Mesenteric fat pad (tissue), 1 donor: ENCODE measurements at regions not wholly inside any gene's neighbourhood (a gene's known extent, or its start where the extent isn't known, plus 50 kb on each side); places are given as distances from the start of the nearest gene placed in this dataset.

Source experiments
- DNase-seq: peaks from one replicate; pipeline ENCODE4 v3.0.0-alpha.2; 2020; ENCODE audit warnings: low spot score
- donor health status: DM: yes; HTN: yes; CAD: no.

GRCh38 chr22:48577014-48577690 is 1250.5 kb downstream of the BRD1 start:
- no peak for DNase-seq

GRCh38 chr22:48576333-48577013 is 1251.2 kb downstream of the BRD1 start:
- DNase-seq = no peak

GRCh38 chr22:48575618-48576332 is 1251.9 kb downstream of the BRD1 start:
- DNase-seq = no peak

- DNase-seq = no peak
Observed at GRCh38 chr22:48574776-48575617, 1252.7 kb downstream of the BRD1 start.

GRCh38 chr22:48573766-48574165 is 1253.9 kb downstream of the BRD1 start:
- DNase-seq = no peak

- DNase-seq = no peak
Observed at GRCh38 chr22:48572951-48573350, 1254.7 kb downstream of the BRD1 start.

GRCh38 chr22:48570912-48571311 is 1256.8 kb downstream of the BRD1 start:
- no peak for DNase-seq

- no peak for DNase-seq
Observed at GRCh38 chr22:48569476-48570233, 1258.0 kb downstream of the BRD1 start.

- DNase-seq = no peak
Observed at GRCh38 chr22:48568736-48569330, 1258.8 kb downstream of the BRD1 start.

GRCh38 chr22:48567213-48567975 is 1260.3 kb downstream of the BRD1 start:
- DNase-seq = no peak

- DNase-seq = no peak
Observed at GRCh38 chr22:48566741-48567140, 1260.9 kb downstream of the BRD1 start.

- DNase-seq = no peak
Observed at GRCh38 chr22:48565901-48566501, 1261.7 kb downstream of the BRD1 start.

GRCh38 chr22:48564995-48565394 is 1262.7 kb downstream of the BRD1 start:
- DNase-seq = no peak

GRCh38 chr22:48563966-48564330 is 1263.7 kb downstream of the BRD1 start:
- DNase-seq = no peak

- DNase-seq = no peak
Observed at GRCh38 chr22:48563118-48563965, 1264.3 kb downstream of the BRD1 start.

GRCh38 chr22:48561676-48562075 is 1266.0 kb downstream of the BRD1 start:
- DNase-seq = no peak

GRCh38 chr22:48560836-48561235 is 1266.8 kb downstream of the BRD1 start:
- DNase-seq = no peak

GRCh38 chr22:48560389-48560751 is 1267.3 kb downstream of the BRD1 start:
- DNase-seq = no peak
